ENCODE measurements at regions not wholly inside any gene's neighbourhood (a gene's known extent, or its start where the extent isn't known, plus 50 kb on each side); places are given as distances from the start of the nearest gene placed in this dataset.

DNA sequence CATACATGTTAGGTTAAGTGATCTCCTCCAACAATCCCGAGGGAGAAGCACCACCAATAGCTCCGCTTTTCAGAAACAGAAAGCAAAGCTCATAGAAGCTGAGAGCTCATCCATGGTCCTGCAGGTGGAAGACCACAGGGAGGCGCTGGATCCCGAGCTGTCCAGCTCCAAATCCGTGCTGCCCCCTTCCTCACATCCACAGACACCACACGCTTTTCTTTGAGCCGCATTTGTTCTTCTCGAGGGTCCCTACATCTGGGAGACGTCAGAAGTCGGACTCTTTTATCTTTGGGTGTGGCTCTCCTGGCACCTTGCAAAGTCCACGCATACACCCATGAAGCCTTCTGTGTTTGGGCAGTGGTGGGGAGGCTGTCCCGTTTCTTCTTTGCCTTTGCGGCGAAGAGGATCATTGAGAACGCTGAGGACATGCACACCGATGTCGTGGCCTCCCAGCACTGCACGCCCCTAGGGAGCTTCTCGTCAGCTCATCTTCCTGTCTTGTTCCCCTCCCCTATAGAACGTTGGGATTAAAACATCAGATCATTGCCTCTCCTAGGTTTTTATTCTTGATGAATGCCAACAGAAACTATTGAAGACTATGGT is 184.8 kb downstream of the TEX29 start:
- H3K4me1 ChIP-seq (ENCODE audit: insufficient read depth, low read length) = no peaks in the 10 kb centered on the region
- H3K9me3 ChIP-seq (ENCODE audit: insufficient read depth, low read depth, low read length) = peaks cover 16% of the 10 kb centered on the region
- no peak overlapping the region for H3K4me3 ChIP-seq (ENCODE audit: low read length)
- H3K27me3 ChIP-seq (ENCODE audit: insufficient read depth, low read length) = no peaks in the 10 kb centered on the region
- no peak overlapping the region for H3K27ac ChIP-seq (ENCODE audit: low read depth, low read length)
- no peaks in the 10 kb centered on the region for H3K36me3 ChIP-seq (ENCODE audit: insufficient read depth, low read length)
- 52% methylated on average over 20 of the region's 20 CpGs for WGBS
- no peak overlapping the region for H3K9ac ChIP-seq (ENCODE audit: low read depth, low read length)

DNA sequence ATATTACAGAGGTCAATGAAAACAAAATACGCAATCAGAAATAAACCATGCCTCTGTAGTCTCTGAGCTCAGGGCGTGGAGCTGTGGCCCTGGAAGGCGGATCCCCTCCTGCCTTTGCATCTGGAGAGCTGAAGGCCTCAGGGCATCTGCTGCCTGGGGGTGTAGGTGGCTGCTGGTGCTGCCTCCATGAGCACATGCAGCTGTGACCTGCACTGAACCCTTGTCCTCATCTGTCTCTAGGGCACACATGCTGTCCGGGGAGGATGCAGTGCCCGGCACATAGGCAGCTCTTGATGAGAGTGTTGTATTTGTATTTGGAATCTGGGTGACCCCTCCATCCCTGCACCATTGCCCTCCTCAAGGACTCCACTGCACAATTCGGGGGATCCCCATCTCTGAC is 185.7 kb downstream of the TEX29 start:
- Histone ChIP-seq H3K9ac (ENCODE audit: low read depth, low read length) (no peak overlapping the region), H3K9me3 (ENCODE audit: insufficient read depth, low read depth, low read length) (peaks cover 16% of the 10 kb centered on the region), H3K4me3 (ENCODE audit: low read length) (no peak overlapping the region), H3K27ac (ENCODE audit: low read depth, low read length) (no peak overlapping the region), H3K4me1 (ENCODE audit: insufficient read depth, low read length) (no peaks in the 10 kb centered on the region), H3K36me3 (ENCODE audit: insufficient read depth, low read length) (no peaks in the 10 kb centered on the region), H3K27me3 (ENCODE audit: insufficient read depth, low read length) (no peaks in the 10 kb centered on the region)
- WGBS = 88% methylated on average over 6 of the region's 6 CpGs

DNA sequence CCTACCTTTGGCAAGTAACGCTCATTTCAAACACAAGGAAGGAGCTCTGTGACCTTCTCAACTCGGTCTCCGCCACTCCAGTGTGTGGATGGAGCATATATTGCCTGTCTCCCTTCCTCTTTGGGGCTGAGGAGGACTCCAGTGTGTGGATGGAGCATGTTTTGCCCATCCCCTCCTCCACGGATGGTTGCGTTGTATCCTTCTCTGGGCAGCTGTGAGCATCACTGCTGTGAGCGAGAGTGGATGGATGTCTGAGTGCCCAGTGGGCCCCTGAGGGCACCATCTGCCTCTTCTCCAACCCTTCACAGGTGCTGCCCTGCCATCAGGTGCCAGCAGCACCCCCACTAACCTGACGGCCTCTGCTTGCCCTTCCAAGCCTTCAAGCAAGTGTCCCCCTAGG is 186.2 kb downstream of the TEX29 start:
- H3K9ac ChIP-seq (ENCODE audit: low read depth, low read length) = no peak overlapping the region
- H3K27ac ChIP-seq (ENCODE audit: low read depth, low read length) = no peak overlapping the region
- WGBS = 88% methylated on average over 7 of the region's 7 CpGs
- no peak overlapping the region for H3K4me3 ChIP-seq (ENCODE audit: low read length)
- no peaks in the 10 kb centered on the region for H3K27me3 ChIP-seq (ENCODE audit: insufficient read depth, low read length)
- H3K4me1 ChIP-seq (ENCODE audit: insufficient read depth, low read length) = no peaks in the 10 kb centered on the region
- H3K9me3 ChIP-seq (ENCODE audit: insufficient read depth, low read depth, low read length) = peaks cover 16% of the 10 kb centered on the region
- H3K36me3 ChIP-seq (ENCODE audit: insufficient read depth, low read length) = no peaks in the 10 kb centered on the region

DNA sequence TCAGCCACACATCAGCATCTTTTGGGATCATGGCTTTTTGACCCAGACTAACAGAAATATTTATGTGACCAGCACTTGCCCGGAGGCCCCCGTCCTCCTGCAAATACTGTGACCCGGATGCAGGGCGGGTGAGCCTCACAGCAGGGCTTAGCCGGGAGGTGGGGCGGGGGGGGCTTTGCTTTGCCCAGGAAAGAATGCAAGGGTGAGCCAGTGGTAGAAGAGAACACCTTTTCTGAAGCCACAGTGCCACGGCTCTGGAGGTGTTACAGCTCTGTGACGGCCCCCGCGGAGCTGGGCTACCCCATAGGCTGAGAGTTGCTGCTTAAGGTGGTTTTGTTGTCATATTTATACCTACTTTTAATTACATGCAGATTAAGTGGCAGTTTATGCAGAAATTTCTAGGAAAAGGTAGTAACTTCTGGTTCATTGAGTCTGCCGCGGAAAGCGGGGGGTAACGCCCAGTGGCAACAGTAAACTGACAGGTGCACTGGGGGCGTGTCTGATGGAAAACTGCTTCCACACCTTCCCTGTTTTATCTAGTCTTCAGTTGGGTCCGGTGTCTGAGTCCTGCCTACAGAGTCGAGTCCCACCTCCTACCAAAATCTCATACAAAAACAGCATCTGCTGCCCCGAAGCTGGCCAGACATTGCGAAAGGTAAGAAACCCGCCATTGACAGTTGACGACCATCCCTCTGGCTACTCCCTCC is 187.9 kb downstream of the TEX29 start:
- H3K4me3 ChIP-seq (ENCODE audit: low read length) = no peak overlapping the region
- H3K27ac ChIP-seq (ENCODE audit: low read depth, low read length) = no peak overlapping the region
- 93% methylated on average over 21 of the region's 21 CpGs for WGBS
- no peak overlapping the region for H3K9ac ChIP-seq (ENCODE audit: low read depth, low read length)
- H3K4me1 ChIP-seq (ENCODE audit: insufficient read depth, low read length) = no peaks in the 10 kb centered on the region
- no peaks in the 10 kb centered on the region for H3K27me3 ChIP-seq (ENCODE audit: insufficient read depth, low read length)
- H3K9me3 ChIP-seq (ENCODE audit: insufficient read depth, low read depth, low read length) = 0 out of 2 replicates have a peak, but pooled peaks cover 3% of the 10 kb centered on the region
- H3K36me3 ChIP-seq (ENCODE audit: insufficient read depth, low read length) = no peaks in the 10 kb centered on the region

DNA sequence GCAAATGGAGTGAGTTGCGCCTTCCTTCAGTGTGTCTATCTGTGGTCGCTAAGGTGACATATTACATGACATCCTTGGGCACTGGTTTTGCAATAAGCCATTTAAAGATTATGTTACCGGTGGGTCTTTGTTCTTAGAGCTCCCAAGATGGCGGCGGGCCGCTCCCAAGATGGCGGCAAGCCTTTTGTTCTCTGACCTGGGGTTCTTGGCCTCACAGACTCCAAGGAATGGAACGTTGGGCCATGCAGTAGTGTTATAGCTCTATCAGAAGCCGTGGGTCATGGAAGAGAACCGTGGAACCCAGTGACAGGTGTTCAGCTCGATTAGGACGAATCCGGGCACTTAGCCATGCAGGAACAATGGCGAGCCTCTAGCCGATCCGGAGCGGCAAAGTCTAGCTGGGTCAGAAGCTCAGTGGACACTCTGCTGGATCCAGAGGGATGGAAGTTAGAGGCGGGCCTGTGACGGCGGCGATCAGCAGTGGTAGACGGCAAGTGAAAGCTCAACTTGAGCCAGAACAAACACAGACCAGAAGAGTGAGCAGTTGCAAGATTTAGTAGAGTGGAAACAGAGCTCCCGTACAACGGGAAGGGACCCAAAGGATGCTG is 188.6 kb downstream of the TEX29 start:
- 94% methylated on average over 24 of the region's 24 CpGs for WGBS
- Histone ChIP-seq H3K27me3 (ENCODE audit: insufficient read depth, low read length) (no peaks in the 10 kb centered on the region), H3K27ac (ENCODE audit: low read depth, low read length) (no peak overlapping the region), H3K9ac (ENCODE audit: low read depth, low read length) (no peak overlapping the region), H3K4me3 (ENCODE audit: low read length) (no peak overlapping the region), H3K36me3 (ENCODE audit: insufficient read depth, low read length) (no peaks in the 10 kb centered on the region), H3K9me3 (ENCODE audit: insufficient read depth, low read depth, low read length) (no peaks in the 10 kb centered on the region), H3K4me1 (ENCODE audit: insufficient read depth, low read length) (no peaks in the 10 kb centered on the region)

DNA sequence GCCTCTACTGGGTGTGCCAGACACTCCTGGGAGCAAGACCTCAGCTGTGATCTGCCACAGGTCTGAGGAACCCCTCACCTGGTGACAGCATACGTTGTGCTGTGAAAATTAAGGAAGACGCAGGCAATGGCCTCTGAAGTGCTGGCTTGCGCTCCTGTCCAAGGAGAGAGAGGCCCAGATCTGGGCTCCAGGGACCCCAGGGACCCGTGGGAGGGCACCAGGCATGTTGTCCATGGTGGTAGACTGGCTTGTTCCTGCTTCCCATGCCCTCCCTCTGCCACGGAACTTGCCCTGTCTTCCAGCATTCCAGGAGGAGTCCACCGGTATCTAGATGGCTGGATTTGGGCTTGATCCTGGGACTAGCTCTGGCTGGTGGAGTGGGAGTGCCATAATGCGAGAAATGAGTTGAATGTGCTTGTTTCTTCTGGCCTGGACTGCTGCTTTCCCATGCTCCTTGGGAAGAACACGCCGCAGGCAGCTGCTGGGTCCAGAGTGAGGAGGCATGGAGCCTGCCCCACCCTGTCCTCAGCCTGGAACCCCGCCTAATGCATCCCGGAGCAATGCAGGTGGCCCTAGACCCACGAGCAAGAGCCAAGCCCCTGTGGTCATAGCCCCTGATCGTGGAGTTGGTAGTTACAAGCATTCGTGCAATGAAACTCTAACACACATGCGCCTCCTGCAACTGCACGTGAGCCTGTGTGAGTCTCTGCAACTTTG is 190.2 kb downstream of the TEX29 start:
- 94% methylated on average over 16 of the region's 16 CpGs for WGBS

DNA sequence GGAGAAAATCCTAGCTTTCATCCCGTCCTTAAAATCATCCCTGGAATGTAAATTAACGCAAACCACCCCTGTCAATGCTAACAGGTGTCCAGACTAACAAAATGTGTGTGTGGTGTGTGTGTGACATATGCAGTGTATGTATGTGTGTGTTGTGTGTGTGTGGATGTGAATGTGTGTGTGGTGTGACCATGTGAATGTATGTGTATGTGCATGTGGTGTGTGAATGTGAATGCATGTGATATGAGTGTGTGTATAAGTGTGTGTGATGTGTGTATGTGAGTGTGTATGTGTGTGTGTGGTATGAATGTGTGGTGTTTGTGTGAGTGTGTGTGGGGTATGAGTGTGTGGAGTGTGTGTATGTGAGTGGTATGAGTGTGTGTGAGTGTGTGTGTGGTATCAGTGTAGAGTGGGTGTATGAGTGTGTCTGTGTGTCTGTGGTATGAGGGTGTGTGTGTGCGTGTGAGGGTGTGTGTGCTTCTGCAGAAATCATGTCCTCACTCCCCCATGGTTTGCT is 190.8 kb downstream of the TEX29 start:
- H3K27me3 ChIP-seq (ENCODE audit: insufficient read depth, low read length) = no peaks in the 10 kb centered on the region
- no peak overlapping the region for H3K9ac ChIP-seq (ENCODE audit: low read depth, low read length)
- 93% methylated on average over 3 of the region's 3 CpGs for WGBS

More for the DNA sequence above, 190.2 kb downstream of the TEX29 start:
- H3K4me1 ChIP-seq (ENCODE audit: insufficient read depth, low read length) = no peaks in the 10 kb centered on the region
- H3K4me3 ChIP-seq (ENCODE audit: low read length) = no peak overlapping the region
- H3K36me3 ChIP-seq (ENCODE audit: insufficient read depth, low read length) = no peaks in the 10 kb centered on the region
- H3K27ac ChIP-seq (ENCODE audit: low read depth, low read length) = no peak overlapping the region
- no peaks in the 10 kb centered on the region for H3K9me3 ChIP-seq (ENCODE audit: insufficient read depth, low read depth, low read length)
- no peaks in the 10 kb centered on the region for H3K27me3 ChIP-seq (ENCODE audit: insufficient read depth, low read length)
- H3K9ac ChIP-seq (ENCODE audit: low read depth, low read length) = no peak overlapping the region

DNA sequence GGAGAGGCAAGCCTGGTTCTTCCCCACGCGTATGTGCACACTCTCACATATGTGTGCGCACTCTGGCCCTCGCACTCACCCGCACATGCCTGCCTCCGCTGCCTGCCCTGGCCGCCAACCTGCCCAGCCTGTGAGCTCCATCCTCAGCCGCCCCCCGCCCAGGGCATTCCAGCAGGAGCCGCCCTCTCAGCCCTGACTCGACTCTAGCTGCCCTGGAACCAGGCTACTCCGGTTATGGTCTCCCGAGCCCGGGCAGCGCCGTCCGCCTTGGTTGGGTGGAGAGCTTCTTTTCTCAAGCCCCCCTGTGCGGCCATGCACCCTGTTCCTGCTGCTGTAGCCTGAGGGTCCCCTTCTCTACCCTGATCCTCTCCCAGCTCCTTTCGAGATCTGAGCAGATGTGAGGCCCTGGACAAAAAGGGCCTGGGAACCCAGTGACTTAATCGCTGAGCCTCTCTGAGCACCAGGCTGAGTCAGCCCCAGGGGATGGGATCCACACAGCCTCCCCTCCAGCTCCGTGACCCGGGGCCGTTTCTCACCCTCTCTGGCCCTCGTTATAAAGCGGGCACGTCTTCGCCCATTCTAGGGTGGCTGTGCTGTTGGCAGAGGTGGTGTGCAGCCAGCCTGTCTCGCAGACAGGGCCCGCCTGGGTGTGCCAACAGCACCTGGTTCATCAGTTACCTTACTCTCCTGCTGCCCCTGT is 191.5 kb downstream of the TEX29 start:
- Histone ChIP-seq H3K36me3 (ENCODE audit: insufficient read depth, low read length) (no peaks in the 10 kb centered on the region), H3K9me3 (ENCODE audit: insufficient read depth, low read depth, low read length) (no peaks in the 10 kb centered on the region), H3K4me1 (ENCODE audit: insufficient read depth, low read length) (no peaks in the 10 kb centered on the region), H3K9ac (ENCODE audit: low read depth, low read length) (no peak overlapping the region), H3K27me3 (ENCODE audit: insufficient read depth, low read length) (no peaks in the 10 kb centered on the region), H3K4me3 (ENCODE audit: low read length) (no peak overlapping the region), H3K27ac (ENCODE audit: low read depth, low read length) (no peak overlapping the region)
- WGBS = 95% methylated on average over 29 of the region's 29 CpGs

More for the DNA sequence above, 190.8 kb downstream of the TEX29 start:
- Histone ChIP-seq H3K4me3 (ENCODE audit: low read length) (no peak overlapping the region), H3K4me1 (ENCODE audit: insufficient read depth, low read length) (no peaks in the 10 kb centered on the region), H3K27ac (ENCODE audit: low read depth, low read length) (no peak overlapping the region), H3K9me3 (ENCODE audit: insufficient read depth, low read depth, low read length) (no peaks in the 10 kb centered on the region), H3K36me3 (ENCODE audit: insufficient read depth, low read length) (no peaks in the 10 kb centered on the region)

DNA sequence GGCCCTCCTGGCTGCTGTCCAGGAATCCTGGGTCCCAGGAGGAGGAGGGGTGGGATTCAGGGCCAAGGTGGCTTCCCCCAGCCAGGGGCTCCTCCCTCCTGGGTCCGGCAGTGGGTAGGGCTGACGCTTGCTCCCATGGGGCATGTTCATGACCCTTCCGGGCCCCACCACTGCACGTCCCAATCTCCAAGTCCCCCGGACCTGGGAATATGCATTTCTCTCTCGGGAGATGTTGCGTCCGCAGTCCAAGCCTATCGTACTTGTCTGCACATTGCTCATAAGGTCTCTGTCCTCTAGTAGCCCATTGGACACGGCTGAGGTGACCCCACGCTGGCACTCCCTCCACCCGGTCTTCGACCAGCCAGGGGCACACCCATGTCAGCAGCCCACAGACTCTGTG is 192.3 kb downstream of the TEX29 start:
- WGBS = 96% methylated on average over 13 of the region's 13 CpGs
- no peak overlapping the region for H3K9ac ChIP-seq (ENCODE audit: low read depth, low read length)

DNA sequence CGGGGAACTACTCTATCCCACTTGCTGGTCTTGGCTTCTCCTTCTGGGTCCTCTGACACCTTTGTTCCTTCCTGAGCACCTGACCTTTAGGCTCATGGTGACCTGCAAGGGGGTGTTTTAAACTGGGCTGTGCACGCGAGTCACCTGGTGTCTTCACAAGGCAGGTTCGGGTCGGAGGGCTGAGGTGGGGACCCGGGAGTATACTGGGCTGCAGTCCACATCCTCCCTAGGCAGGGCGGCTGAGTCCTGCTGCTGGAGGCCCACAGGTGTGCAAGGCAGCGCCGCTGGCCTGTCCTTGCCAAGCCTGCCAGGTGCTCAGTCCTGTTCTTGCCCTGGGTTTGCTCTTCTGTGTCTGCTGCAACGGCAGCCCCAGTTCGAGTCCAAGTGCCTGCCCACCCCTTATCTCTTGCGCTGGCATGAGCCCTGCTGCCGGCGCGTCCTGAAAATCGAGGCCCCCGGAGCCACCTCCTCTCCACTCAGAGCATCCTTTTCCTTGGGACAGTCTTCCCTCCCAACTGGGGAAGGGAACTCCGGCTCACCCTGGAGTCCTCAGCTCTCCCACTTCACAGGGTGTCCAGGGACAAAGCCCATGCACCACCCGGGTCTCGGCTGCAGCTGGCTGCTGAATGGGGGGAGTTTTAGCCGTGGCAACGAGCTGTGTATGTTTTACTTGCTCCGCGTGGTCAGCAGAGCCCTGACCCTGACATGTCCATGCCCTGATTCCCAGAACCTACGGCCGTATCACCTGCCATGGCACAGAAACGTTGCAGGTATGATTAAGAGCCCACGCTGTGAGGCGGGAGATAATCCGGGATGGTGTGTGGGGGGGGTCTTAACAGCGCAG is 193.5 kb downstream of the TEX29 start:
- Histone ChIP-seq H3K27ac (ENCODE audit: low read depth, low read length) (no peak overlapping the region), H3K4me3 (ENCODE audit: low read length) (no peak overlapping the region), H3K4me1 (ENCODE audit: insufficient read depth, low read length) (no peaks in the 10 kb centered on the region), H3K9me3 (ENCODE audit: insufficient read depth, low read depth, low read length) (no peaks in the 10 kb centered on the region), H3K36me3 (ENCODE audit: insufficient read depth, low read length) (no peaks in the 10 kb centered on the region), H3K9ac (ENCODE audit: low read depth, low read length) (no peak overlapping the region), H3K27me3 (ENCODE audit: insufficient read depth, low read length) (no peaks in the 10 kb centered on the region)
- WGBS = 89% methylated on average over 31 of the region's 31 CpGs

More for the DNA sequence above, 192.3 kb downstream of the TEX29 start:
- Histone ChIP-seq H3K9me3 (ENCODE audit: insufficient read depth, low read depth, low read length) (no peaks in the 10 kb centered on the region), H3K36me3 (ENCODE audit: insufficient read depth, low read length) (no peaks in the 10 kb centered on the region), H3K4me1 (ENCODE audit: insufficient read depth, low read length) (no peaks in the 10 kb centered on the region), H3K4me3 (ENCODE audit: low read length) (no peak overlapping the region), H3K27me3 (ENCODE audit: insufficient read depth, low read length) (no peaks in the 10 kb centered on the region), H3K27ac (ENCODE audit: low read depth, low read length) (no peak overlapping the region)
